ENCODE measurements at regions not wholly inside any gene's neighbourhood (a gene's known extent, or its start where the extent isn't known, plus 50 kb on each side); places are given as distances from the start of the nearest gene placed in this dataset.

- no peak for DNase-seq (ENCODE audit: low read depth)
- no peak for TF ChIP-seq CTCF (IDR thresholded peaks at IDR 0.05; ENCODE audit: low read depth, low read length, missing control alignments)
- no peak overlapping the region for H3K4me3 ChIP-seq (ENCODE audit: low read depth, low read length)
Measured at GRCh38 chrX:140342410-140342809, 162.5 kb downstream of the SOX3 start.

GRCh38 chrX:140337263-140337662 lies 167.6 kb downstream of the SOX3 start:
- no peak for TF ChIP-seq CTCF (IDR thresholded peaks at IDR 0.05; ENCODE audit: low read depth, low read length, missing control alignments)
- no peak overlapping the region for H3K4me3 ChIP-seq (ENCODE audit: low read depth, low read length)
- no peak for DNase-seq (ENCODE audit: low read depth)

GRCh38 chrX:140318296-140318695 lies 186.6 kb downstream of the SOX3 start:
- H3K4me3 ChIP-seq (ENCODE audit: low read depth, low read length) = no peak overlapping the region
- no peak for TF ChIP-seq CTCF (IDR thresholded peaks at IDR 0.05; ENCODE audit: low read depth, low read length, missing control alignments)
- DNase-seq (ENCODE audit: low read depth) = no peak

GRCh38 chrX:140317462-140317861 lies 187.4 kb downstream of the SOX3 start:
- DNase-seq (ENCODE audit: low read depth) = no peak
- no peak for TF ChIP-seq CTCF (IDR thresholded peaks at IDR 0.05; ENCODE audit: low read depth, low read length, missing control alignments)
- no peak overlapping the region for H3K4me3 ChIP-seq (ENCODE audit: low read depth, low read length)

GRCh38 chrX:140298960-140299825 lies 205.7 kb downstream of the SOX3 start:
- DNase-seq (ENCODE audit: low read depth) = no peak
- H3K4me3 ChIP-seq (ENCODE audit: low read depth, low read length) = no peak overlapping the region
- TF ChIP-seq CTCF (IDR thresholded peaks at IDR 0.05; ENCODE audit: low read depth, low read length, missing control alignments) = no peak

GRCh38 chrX:140297273-140297672 lies 207.6 kb downstream of the SOX3 start:
- TF ChIP-seq CTCF (IDR thresholded peaks at IDR 0.05; ENCODE audit: low read depth, low read length, missing control alignments) = no peak
- no peak overlapping the region for H3K4me3 ChIP-seq (ENCODE audit: low read depth, low read length)
- DNase-seq (ENCODE audit: low read depth) = no peak

GRCh38 chrX:140292961-140293360 lies 211.9 kb downstream of the SOX3 start:
- no peak for DNase-seq (ENCODE audit: low read depth)
- TF ChIP-seq CTCF (IDR thresholded peaks at IDR 0.05; ENCODE audit: low read depth, low read length, missing control alignments) = no peak
- no peak overlapping the region for H3K4me3 ChIP-seq (ENCODE audit: low read depth, low read length)
